Right lobe of liver (tissue), 4 donors: ENCODE measurements at regions not wholly inside any gene's neighbourhood (a gene's known extent, or its start where the extent isn't known, plus 50 kb on each side); places are given as distances from the start of the nearest gene placed in this dataset.

Experiments
- POLR2A ChIP-seq: fragments of 450-650 bp; IDR thresholded peaks from one replicate; pipeline ENCODE4 v1.6.1; 2017; ENCODE audit warnings: antibody characterized with exemption, mild to moderate bottlenecking
- TF ChIP-seq, protein P1 (sequence below), 4 donors: fragments of 200-600 bp in 3 of 4; fragments of 450-650 bp in 1 of 4; IDR thresholded peaks; one replicate each; pipeline versions ENCODE4 v1.5.1 to v1.8.0; 2016 to 2022; ENCODE audit warnings: antibody characterized with exemption in 4 of 4, mild to moderate bottlenecking in 2 of 4
- donor health status: DM: no; HTN: no; CAD: no.
- donor health status: DM: no; HTN: no; CAD: no.
- donor health status: DM: no; HTN: yes; CAD: no.

- TF ChIP-seq, protein P1, sequence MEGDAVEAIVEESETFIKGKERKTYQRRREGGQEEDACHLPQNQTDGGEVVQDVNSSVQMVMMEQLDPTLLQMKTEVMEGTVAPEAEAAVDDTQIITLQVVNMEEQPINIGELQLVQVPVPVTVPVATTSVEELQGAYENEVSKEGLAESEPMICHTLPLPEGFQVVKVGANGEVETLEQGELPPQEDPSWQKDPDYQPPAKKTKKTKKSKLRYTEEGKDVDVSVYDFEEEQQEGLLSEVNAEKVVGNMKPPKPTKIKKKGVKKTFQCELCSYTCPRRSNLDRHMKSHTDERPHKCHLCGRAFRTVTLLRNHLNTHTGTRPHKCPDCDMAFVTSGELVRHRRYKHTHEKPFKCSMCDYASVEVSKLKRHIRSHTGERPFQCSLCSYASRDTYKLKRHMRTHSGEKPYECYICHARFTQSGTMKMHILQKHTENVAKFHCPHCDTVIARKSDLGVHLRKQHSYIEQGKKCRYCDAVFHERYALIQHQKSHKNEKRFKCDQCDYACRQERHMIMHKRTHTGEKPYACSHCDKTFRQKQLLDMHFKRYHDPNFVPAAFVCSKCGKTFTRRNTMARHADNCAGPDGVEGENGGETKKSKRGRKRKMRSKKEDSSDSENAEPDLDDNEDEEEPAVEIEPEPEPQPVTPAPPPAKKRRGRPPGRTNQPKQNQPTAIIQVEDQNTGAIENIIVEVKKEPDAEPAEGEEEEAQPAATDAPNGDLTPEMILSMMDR (IDR thresholded peaks at IDR 0.05), result no peak
- no peak for TF ChIP-seq POLR2A
These were observed 317.5 kb downstream of the KCNC2 start for GRCh38 chr12:74892057-74892633.
